Loucy (cell line): ENCODE measurements at regions not wholly inside any gene's neighbourhood (a gene's known extent, or its start where the extent isn't known, plus 50 kb on each side); places are given as distances from the start of the nearest gene placed in this dataset.

ENCODE experiments used
- EZH2phosphoT487 ChIP-seq: fragments of 200-600 bp; IDR thresholded peaks from 2 replicates; pipeline ENCODE4 v1.6.1; 2018; ENCODE audit warnings: antibody characterized with exemption, mild to moderate bottlenecking, moderate library complexity, borderline replicate concordance
- TF ChIP-seq, protein P1 (sequence below): fragments of 200-600 bp; sonication (generic); conservative IDR thresholded peaks from 2 replicates; pipeline ENCODE4 v1.5.1; 2014; ENCODE audit warnings: mild to moderate bottlenecking, antibody characterized with exemption, low read length

DNA sequence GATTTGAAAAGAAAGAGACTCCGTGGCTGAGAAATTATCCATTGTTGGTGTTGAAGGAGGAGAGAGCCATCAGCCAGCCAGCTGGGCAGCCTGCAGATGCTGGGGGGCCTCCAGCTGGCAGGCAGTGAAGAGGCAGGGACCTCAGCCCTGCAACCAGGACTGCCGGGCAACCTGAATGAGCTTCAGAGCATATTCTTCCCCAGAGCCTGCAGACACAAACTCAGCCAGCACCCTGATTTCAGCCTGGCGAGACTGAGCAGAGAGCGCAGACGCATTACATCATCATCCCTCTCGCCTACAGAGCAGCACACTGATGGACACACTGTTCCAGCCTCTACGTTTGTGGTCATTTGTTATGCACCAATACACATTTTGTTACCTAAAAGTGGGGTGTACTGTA, 150.7 kb upstream of the RAB6C start:
- TF ChIP-seq, protein P1, sequence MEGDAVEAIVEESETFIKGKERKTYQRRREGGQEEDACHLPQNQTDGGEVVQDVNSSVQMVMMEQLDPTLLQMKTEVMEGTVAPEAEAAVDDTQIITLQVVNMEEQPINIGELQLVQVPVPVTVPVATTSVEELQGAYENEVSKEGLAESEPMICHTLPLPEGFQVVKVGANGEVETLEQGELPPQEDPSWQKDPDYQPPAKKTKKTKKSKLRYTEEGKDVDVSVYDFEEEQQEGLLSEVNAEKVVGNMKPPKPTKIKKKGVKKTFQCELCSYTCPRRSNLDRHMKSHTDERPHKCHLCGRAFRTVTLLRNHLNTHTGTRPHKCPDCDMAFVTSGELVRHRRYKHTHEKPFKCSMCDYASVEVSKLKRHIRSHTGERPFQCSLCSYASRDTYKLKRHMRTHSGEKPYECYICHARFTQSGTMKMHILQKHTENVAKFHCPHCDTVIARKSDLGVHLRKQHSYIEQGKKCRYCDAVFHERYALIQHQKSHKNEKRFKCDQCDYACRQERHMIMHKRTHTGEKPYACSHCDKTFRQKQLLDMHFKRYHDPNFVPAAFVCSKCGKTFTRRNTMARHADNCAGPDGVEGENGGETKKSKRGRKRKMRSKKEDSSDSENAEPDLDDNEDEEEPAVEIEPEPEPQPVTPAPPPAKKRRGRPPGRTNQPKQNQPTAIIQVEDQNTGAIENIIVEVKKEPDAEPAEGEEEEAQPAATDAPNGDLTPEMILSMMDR, result no peak
- no peak for TF ChIP-seq EZH2phosphoT487
